Esophagus muscularis mucosa (tissue), 4 donors: ENCODE measurements at regions not wholly inside any gene's neighbourhood (a gene's known extent, or its start where the extent isn't known, plus 50 kb on each side); places are given as distances from the start of the nearest gene placed in this dataset.

Experiments
- EP300 ChIP-seq: sonication (generic); formaldehyde crosslinking; IDR thresholded peaks from one replicate; pipeline ENCODE4 v1.6.1; 2017; ENCODE audit warnings: antibody characterized with exemption
- POLR2A ChIP-seq: fragments of 450-650 bp; IDR thresholded peaks from one replicate; pipeline ENCODE4 v1.6.1; 2017; ENCODE audit warnings: antibody characterized with exemption, moderate library complexity, mild to moderate bottlenecking, low read depth
- POLR2AphosphoS5 ChIP-seq, 2 donors: sonication (generic); formaldehyde crosslinking; IDR thresholded peaks; one replicate each; pipeline ENCODE4 v1.6.1; 2017; ENCODE audit warnings: antibody characterized with exemption in 2 of 2
- TF ChIP-seq, protein P1 (sequence below), 3 experiments: fragments of 200-600 bp in 2 of 3; fragments of 450-650 bp in 1 of 3; sonication (generic) in 2 of 3; IDR thresholded peaks; one replicate each; pipeline ENCODE4 v1.5.1; 2017 to 2019; ENCODE audit warnings: antibody characterized with exemption in 3 of 3, mild to moderate bottlenecking in 2 of 3, moderate library complexity in 1 of 3

DNA sequence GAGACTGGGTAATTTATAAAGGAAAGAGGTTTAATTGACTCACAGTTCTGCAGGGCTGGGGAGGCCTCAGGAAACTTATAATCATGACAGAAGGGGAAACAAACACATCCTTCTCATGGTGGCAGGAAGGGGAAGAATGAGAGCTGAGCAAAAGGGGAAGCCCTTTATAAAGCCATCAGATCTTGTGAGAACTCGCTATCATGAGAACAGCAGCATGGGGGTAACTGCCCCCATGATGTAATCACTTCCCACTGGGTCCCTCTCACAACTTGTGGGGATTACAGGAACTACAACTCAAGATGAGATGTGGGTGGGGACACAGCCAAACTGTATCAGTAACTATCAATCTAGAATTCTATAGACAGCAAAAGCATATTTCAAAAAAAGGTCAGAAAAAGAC lies 64.7 kb upstream of the ACTRT2 start:
- TF ChIP-seq, protein P1, sequence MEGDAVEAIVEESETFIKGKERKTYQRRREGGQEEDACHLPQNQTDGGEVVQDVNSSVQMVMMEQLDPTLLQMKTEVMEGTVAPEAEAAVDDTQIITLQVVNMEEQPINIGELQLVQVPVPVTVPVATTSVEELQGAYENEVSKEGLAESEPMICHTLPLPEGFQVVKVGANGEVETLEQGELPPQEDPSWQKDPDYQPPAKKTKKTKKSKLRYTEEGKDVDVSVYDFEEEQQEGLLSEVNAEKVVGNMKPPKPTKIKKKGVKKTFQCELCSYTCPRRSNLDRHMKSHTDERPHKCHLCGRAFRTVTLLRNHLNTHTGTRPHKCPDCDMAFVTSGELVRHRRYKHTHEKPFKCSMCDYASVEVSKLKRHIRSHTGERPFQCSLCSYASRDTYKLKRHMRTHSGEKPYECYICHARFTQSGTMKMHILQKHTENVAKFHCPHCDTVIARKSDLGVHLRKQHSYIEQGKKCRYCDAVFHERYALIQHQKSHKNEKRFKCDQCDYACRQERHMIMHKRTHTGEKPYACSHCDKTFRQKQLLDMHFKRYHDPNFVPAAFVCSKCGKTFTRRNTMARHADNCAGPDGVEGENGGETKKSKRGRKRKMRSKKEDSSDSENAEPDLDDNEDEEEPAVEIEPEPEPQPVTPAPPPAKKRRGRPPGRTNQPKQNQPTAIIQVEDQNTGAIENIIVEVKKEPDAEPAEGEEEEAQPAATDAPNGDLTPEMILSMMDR (IDR thresholded peaks at IDR 0.05): no peak
- TF ChIP-seq EP300 (no peak), POLR2A (no peak), POLR2AphosphoS5 (IDR thresholded peaks at IDR 0.05) (no peak)
